GM19238 (cell line): ENCODE measurements at regions not wholly inside any gene's neighbourhood (a gene's known extent, or its start where the extent isn't known, plus 50 kb on each side); places are given as distances from the start of the nearest gene placed in this dataset.
"Not testable (repeated sequence)": the region's sequence is repeated elsewhere in the genome, so short reads cannot be mapped to it uniquely, and the experiment has no call there.

Experiments used
- DNase-seq: peaks from one replicate; pipeline ENCODE4 v3.0.0; 2011; ENCODE audit warnings: low spot score; ENCODE audit not compliant: insufficient read length

GRCh38 chr2:6109831-6110230, 417.6 kb downstream of the SOX11 start:
- no peak for DNase-seq

DNA sequence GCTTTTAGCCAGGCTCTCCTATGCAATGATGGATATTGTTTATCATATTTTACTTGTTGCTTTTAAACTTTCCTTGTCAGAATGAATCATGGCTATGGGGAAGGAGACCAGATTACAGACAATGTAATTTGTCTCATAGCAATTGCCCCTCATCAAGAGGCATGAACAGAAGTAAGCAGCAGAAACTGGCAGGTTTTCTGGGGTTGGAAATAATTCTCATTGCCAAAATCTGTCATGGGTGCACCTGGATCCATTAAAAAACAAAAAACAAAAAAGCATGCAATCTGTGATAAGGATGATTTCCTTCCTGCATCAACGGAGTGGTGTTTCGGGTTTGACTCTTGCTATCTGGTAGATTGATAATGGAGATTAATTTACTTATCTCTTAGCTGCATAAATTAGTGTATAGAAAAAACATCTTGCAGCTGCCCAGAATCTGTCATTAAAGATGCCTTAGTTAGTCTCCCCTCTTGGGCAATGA, 419.6 kb downstream of the SOX11 start:
- DNase-seq: no peak

- no peak for DNase-seq
Measured at GRCh38 chr2:6113786-6114185, 421.6 kb downstream of the SOX11 start.

- DNase-seq: no peak
Measured at GRCh38 chr2:6127718-6128117, 435.5 kb downstream of the SOX11 start.

DNA sequence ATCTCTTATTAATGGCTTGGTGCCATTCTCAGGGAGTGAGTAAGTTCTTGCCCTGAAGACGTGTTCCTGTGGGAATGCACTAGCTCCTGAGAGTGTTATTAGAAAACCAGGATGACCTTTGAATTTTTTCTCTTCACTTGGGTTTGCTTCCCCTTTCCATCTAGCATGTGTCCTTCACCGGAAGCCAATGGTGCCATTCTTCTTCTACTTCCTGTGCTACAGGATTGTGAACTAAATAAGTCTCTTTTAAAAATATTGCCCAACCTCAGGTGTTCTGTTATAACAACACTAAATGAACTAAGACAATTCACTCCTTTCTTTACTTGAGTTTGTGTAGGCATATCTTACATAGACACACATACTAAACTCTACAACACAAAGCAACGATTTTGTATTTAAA, 447.0 kb downstream of the SOX11 start:
- DNase-seq: no peak

- DNase-seq: no peak
Measured at GRCh38 chr2:6139916-6140315, 447.7 kb downstream of the SOX11 start.

DNA sequence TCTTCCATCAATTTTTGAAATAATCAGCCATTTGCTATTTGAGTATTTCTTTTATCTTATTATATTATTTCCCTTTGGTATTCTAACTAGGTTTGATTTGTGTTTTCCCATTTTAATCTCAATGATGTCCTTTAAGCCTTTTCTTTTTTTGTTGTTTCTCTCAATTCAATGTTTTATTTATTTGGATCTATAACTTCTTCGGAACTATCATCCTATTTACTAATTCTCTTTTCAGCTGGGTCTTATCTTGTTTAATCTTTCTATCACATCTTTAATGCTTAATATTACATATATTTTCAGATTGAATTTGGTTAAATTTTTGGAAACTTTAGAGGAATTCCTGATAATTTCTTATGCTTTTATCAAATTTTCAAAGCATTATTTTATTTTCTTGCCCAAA, 448.3 kb downstream of the SOX11 start:
- DNase-seq: no peak

DNA sequence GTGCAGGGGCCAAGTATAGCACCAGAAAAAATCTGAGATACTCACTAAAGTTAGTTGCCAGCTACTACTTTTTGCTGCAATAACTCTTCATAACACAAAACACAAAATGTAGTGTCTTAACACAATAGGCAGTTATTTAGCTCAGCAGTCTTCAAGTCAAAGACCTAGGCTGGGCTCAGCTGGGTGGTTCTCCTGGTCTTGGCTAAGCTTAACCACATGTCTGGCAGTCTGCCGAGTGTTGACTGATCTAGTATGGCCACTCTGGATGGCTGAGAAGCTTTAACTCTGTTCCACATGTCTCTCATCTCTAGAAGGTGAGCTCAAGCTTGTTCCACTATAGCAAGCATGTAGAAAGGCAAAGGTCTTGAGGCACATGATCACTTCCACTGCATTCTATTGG, 451.6 kb downstream of the SOX11 start:
- DNase-seq: no peak

GRCh38 chr2:6147215-6147614, 455.0 kb downstream of the SOX11 start:
- not testable (repeated sequence) for DNase-seq

GRCh38 chr2:6148882-6149281, 456.7 kb downstream of the SOX11 start:
- DNase-seq: no peak

- DNase-seq: no peak
Measured at GRCh38 chr2:6159606-6160005, 467.4 kb downstream of the SOX11 start.

GRCh38 chr2:6163932-6164331, 471.7 kb downstream of the SOX11 start:
- DNase-seq: no peak

DNA sequence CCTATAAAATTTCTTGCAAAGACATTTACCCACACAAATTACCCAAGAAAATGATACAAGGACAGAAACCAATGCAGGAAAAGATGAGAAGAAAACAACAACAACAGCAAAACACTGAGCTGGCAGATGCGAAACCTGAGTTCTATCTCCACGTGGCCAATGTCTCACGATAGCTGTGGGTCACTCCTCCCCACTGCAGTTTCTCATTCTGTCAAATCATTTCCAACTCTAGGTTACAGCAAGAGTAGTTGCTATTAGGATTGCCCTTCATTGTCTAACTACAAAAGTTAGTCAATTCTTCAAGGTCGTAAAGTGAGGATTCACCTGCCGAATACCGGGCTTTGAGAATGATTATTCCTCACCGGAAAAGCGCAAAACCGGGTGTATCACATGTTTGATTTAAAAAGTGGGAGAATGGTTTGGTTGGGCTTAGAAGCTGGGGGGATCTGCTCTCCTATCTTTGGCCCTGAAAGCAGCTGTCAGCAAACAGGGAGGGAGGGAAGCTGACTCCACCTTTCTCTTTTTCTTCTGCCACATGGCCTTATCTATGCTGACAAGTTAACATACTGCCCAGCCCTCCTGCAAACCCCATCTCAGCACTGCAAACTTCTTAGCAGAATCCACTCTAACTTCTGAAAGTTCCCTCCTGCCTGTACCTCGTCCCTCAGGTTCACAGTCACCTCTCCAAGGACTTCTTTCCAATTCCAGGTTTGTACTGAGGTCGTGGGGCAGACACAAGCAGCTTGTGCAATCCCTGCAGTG, 473.0 kb downstream of the SOX11 start:
- DNase-seq: no peak

DNA sequence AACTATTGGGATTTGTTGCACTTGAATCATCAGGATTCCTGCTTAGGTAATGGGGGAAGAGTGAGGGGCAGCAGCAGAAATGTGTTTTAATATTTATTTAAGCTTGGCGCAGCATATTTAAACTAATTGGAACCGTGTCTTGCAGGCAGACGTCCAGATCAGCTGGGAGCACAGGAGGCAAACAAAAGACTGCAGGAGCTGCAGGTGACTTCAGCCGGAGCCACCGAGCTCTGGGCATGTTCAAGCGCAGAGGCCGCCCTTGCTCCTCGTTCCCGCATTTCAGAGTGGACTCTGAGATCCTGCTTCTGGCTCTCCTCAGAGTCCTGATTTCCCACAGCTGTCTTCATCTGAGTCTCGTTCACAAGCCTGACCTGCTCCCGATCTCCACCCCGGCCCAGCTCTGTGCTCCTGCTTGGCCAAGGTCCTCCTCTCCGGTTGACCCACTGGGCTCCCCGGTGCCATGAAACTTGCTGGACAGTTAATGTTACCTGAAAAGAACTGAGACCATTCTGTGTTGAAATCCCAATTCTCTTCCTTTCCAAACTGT, 475.5 kb downstream of the SOX11 start:
- DNase-seq: no peak

DNA sequence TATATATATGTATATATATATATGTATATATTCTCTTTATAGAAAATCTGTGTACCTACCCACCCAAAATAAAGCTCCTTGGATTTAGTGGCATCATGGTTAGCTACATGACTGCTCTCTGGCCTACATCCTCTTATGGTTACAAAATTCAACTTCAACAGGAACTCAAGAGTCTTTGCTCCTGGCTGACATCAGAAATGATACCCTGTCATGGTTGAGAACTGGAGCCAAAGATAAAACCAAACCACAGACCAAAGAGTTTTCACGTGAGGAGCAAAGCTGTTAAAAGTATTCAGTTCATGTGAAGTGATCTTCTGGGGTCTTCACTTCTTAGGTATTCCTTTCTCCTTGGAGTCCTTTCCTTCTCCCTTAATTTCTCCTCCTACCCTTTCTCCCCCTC, 476.3 kb downstream of the SOX11 start:
- no peak for DNase-seq

DNA sequence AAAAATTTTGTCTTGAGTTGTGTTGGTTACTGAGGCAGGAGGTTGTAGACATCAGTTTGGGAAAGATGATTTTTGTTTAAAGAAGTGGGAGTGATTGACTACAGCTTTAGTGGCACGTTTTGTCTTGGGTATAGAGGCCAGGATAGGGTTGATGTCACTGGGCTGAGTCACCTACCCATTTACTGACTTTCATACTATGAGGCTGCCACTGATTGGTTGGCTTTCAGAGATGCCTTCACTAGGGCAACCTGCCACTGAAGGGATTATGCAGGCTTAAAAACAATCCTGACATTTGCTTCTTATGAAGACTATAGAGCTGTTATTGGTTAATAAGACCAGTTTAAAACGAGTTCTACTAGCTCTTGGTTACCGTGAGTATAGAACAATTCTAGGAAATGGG, 479.1 kb downstream of the SOX11 start:
- DNase-seq: no peak

DNA sequence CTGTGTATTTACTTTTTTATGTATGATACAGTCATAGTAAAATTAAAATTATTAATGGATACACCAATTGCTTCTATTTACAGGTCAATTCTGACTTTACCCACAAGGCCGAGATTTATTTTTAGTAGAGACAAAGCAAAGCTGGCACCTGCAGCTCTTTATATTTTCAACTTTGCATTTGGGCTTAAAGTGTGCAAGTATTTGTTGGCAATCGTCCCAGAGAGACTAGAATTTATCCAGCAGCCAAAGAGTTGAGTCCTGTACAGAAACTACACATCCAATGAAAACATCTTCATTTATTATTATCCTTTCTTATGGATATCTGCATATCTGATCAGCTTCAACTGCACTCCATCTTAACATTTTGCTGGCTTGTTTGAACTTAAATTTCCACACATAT, 485.6 kb downstream of the SOX11 start:
- DNase-seq: no peak

GRCh38 chr2:6181525-6181924, 489.3 kb downstream of the SOX11 start:
- no peak for DNase-seq

DNA sequence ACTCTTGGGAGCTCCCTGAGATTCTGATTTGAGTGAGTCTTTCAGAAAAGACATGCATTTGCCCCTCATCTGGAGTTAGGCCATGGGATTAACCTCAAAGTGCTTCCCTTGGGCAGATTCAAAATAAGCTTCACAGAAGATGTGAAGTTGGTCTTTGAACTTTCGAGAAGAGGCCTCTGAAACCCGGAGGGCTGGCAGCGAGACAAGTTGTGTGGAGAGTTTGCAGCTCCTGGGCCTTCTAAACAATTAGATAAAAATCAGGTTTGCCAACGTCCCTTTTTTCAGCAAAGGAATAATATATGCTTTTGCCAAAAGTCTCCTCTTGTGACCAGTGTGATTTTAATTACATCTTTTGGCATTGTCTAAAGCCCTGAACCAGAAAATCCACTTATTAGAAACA, 489.7 kb downstream of the SOX11 start:
- DNase-seq: no peak

DNA sequence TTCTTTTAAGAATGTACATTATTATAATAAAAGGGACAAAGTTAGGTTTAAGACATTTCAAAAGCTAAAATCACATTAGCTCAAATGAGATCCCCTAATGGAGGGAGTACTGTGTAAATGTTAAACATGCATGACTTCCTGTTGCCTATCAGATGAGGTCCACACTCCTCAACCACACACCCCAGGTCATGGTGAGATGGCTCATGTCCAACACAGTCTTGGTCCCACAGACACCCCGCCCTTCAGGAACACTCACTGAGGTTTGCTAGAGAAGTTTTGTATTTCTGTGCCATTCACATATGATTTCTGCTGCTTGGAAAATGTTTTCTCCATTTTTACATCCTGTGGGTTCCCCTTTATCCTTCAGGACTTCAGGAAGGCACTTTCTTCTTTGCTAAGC, 491.0 kb downstream of the SOX11 start:
- no peak for DNase-seq

DNA sequence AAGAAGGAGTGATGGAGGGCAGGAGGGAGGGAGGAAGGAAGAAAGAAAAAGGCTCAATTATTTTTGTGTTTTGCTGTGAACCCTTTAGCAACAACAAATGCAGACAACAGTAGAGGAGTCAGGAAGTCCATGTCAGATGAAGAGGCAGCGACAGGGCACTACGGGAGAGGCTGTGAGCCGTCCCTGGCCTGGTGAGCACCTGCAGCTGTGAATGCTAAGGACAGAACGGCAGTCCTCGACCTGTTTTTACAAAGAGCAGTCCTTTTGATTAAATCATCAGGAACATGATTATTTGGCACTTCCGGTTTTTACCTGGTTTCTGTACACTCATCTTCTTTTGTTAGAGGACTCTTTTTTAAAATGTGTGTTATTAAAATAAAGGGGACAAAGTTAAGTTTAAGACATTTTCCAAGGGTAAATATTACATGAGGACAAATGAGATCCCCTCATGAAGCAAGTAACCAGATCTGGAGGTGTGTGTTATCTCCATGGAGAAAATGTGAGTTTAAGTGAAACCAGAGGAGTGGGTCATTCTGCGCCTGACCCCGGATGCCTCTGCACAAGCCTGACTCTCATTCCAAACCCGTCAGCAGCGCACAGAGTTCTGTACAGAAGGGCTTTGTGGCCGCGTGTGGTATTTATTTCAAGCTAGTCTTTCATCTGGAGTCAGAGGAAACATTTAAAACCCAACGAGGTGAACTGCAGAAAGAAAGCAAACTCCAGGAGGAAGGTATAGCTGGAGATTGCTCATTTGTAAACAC, 492.5 kb downstream of the SOX11 start:
- no peak for DNase-seq

GRCh38 chr2:6186332-6187151, 494.4 kb downstream of the SOX11 start:
- DNase-seq: no peak
